ENCODE measurements at regions not wholly inside any gene's neighbourhood (a gene's known extent, or its start where the extent isn't known, plus 50 kb on each side); places are given as distances from the start of the nearest gene placed in this dataset.

GRCh38 chr12:127223011-127223410, 1044.0 kb upstream of the TMEM132C start:
- no peak for DNase-seq

- no peak for DNase-seq
Observed at GRCh38 chr12:127223731-127224130, 1043.2 kb upstream of the TMEM132C start.

DNA sequence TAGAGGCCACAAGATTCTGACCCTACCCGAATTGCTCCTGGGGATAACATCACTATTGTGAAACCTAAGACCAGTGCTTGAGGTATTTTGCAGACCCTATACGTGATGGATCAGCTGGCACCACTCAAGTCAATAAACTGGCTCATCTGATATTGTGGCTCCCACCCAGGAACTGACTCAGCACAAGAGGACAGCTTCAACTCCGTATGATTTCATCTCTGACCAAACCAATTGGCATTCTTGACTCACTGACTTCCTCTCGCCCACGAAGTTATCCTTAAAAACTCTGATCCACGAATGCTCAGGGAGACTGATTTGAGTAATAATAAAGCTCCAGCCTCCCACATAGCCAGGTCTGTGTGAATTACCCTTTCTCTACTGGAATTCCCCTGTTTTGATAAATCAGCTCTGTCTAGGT, 1036.1 kb upstream of the TMEM132C start:
- no peak for DNase-seq

DNA sequence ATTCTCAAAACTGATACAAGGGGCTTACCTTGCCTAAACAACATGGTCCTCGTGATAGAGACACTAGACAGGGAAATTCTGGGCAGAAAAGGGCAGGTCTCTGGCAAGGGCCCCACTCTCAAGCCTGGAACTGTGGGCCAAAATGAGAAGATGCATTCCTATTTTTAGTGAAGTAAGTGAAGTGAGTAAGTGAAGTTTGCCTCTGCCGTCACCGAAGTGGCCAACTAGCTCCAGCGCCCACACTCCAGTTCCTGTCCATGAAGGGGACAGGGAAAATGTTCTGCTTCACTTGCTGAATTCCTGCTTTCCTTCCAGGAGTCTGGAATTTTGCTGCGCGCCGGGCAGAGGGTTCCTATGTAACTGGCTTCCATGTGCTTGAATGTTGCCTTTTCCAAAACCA, 1035.6 kb upstream of the TMEM132C start:
- no peak for DNase-seq

DNA sequence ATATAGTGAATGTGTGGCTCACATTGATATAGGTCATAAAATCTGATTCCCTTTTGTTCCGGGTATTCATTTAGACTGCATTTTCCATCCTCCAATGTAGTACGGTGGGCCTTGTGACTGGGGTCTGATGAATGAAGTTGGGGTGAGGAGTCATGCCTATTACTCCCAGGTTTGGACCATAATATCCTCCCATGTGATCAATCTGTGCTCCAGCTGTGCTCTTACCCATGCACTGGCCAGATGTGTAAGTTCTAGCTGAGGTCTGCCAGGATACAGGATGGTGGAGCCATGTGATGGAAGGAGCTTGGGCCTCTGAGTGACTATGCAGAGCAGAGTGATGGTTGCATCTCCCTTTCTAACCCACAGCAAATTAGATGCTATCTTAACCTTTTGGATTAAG, 1034.0 kb upstream of the TMEM132C start:
- DNase-seq, result no peak

GRCh38 chr12:127235761-127236160, 1031.2 kb upstream of the TMEM132C start:
- no peak for DNase-seq

- DNase-seq, result no peak
Observed at GRCh38 chr12:127236491-127236890, 1030.5 kb upstream of the TMEM132C start.

GRCh38 chr12:127237151-127237550, 1029.8 kb upstream of the TMEM132C start:
- no peak for DNase-seq

GRCh38 chr12:127238107-127238506, 1028.9 kb upstream of the TMEM132C start:
- DNase-seq, result no peak

- no peak for DNase-seq
Observed at GRCh38 chr12:127239781-127240180, 1027.2 kb upstream of the TMEM132C start.

- no peak for DNase-seq
Observed at GRCh38 chr12:127240249-127240929, 1026.6 kb upstream of the TMEM132C start.

DNA sequence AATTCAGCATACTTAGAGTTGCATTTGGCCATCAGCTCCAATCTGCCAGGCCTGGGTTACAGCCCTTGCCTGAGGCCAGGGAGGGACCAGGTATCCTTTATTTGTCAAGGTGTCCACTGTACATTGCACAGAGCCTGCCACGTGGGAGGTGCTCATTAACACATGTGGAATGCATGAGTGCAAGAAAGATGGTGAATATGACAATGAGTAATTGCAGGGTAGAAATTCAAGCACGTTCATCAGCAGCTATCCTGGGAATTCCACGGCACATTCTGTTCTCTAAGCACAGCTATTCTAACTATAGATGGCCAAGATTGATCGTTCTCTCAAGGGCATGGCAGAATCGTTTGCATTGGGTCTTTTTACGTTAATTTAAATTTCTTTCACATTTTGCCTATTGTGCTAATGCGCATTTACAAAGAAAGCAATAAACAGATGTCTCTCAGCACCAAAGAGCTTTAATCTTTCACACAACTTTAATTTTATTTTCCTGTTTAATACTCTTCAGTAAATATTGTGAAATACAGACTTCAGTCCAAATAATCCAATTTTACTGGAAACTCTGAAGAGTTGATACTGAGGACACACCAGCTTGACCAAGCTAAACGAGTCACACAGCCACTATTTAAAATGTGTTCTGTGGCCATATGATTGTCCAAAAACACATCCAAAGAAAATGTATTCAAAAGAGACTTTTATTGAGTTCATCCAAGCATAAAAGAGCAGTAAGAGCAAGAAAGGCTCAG, 1025.7 kb upstream of the TMEM132C start:
- no peak for DNase-seq

- DNase-seq, result no peak
Observed at GRCh38 chr12:127245009-127245408, 1022.0 kb upstream of the TMEM132C start.

DNA sequence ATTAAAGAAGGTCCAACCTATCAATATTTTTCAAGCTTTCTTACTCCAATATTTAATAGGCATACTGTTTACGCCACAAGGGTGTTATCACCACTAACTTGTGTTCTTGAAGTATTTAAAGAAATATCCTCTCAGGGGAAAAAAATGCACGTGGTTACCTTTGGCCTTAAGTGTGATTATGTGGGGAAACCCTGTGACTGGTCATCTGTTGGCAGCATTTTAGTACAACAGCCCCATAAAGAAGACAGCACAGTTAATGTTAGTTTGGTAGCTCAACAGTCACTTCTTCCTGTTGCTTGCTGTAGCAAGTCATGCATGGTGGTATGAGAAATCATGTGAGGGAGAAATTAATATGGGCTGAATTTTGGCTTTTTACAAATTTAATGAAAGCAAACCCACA, 1021.5 kb upstream of the TMEM132C start:
- DNase-seq, result no peak

GRCh38 chr12:127247937-127248336, 1019.0 kb upstream of the TMEM132C start:
- DNase-seq, result no peak

DNA sequence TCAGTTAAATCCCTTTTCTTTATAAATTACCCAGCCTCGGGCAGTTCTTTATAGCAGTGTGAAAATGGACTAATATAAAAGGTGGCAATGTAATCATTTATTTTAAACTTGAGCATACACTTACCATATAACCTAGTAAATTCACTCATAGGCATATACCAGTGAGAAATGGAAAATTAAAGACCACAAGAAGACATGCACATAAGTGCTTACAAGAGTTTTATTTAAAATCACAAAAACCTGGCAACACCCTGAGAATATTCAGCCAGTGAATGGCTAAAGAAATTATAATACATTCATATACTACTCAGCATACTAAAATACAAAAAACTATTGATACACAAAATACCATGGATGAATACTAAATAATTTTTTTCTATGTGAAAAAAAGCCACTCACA, 1017.5 kb upstream of the TMEM132C start:
- DNase-seq, result no peak

- no peak for DNase-seq
Observed at GRCh38 chr12:127253797-127254327, 1013.1 kb upstream of the TMEM132C start.

DNA sequence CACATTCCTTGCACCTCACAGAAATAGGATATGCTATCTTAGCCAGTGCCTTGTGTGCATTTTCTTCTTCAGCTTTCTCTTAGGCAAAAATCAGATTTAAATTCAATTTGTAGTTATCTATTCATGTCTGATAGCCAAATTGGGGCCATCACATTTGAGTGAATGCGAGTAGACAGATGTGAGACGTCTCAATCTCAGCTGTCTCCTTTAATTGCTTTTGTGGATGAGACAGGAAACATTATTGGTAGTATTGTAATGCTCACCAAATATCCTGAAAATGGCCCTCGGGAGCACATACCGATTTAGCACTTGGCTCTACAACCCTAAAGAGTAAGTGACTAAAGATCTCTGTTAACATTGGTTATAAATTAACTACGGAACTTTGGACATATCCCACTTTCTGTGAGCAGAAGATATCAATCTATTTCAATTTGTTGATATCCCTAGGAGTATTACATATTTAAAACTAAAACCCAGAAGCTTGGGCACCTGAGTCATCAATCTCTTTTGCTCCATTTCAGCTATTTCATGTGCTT, 1012.5 kb upstream of the TMEM132C start:
- no peak for DNase-seq

- no peak for DNase-seq
Observed at GRCh38 chr12:127257366-127257935, 1009.5 kb upstream of the TMEM132C start.

DNA sequence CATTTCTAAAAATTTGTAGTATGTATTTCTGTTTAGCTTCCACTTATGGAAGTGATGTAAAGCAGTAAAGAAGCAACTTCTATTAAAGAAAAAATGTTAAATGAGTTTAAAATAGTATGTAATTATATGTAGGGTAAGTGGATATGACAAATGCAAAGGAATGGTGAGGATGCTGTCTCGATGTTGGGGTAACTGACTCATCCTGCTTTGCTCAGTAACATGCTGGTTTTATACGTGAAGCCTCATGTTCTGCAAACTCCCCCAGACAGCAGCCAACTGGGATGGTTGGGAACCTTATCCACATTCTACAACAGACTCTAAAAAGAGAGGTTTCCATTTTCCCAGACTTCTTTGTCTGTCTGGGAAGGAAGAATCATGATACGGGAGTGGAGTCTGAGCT, 1006.4 kb upstream of the TMEM132C start:
- DNase-seq, result no peak

DNA sequence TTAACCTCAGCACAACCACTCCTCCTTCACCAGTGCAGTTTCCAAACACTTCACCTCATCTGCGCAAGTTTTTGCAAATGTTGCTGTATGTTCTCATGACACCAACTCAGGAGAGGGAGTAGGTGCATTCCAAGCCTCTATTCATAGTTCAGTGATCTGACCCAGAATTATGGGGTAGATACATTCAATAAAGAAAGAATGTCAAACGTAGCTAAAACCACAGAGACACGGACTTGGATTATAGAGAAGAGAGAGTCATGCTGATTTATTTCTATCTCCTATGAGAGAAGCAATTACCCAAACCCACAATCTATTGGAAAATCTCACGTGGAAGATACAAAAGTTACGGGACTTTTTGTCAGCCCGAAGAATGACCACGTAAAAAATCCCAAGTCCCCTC, 1006.0 kb upstream of the TMEM132C start:
- DNase-seq, result no peak

GRCh38 chr12:127262615-127263014, 1004.4 kb upstream of the TMEM132C start:
- DNase-seq, result no peak

GRCh38 chr12:127263621-127264020, 1003.3 kb upstream of the TMEM132C start:
- no peak for DNase-seq

GRCh38 chr12:127267128-127267527, 999.8 kb upstream of the TMEM132C start:
- no peak for DNase-seq

Data from GF-D8 (cell line).